ENCODE measurements at regions not wholly inside any gene's neighbourhood (a gene's known extent, or its start where the extent isn't known, plus 50 kb on each side); places are given as distances from the start of the nearest gene placed in this dataset.
A peak's percentile ranks its signal among the peaks of the same experiment; 100 is the strongest.
"Not testable (repeated sequence)": the region's sequence is repeated elsewhere in the genome, so short reads cannot be mapped to it uniquely, and the experiment has no call there.

- no peak for DNase-seq (ENCODE audit: low read depth)
These were observed 126.6 kb downstream of the AKAP11 start for GRCh38 chr13:42398533-42398932.

GRCh38 chr13:42400188-42400833 is 128.4 kb downstream of the AKAP11 start:
- DNase-seq (ENCODE audit: low read depth), result no peak

DNA sequence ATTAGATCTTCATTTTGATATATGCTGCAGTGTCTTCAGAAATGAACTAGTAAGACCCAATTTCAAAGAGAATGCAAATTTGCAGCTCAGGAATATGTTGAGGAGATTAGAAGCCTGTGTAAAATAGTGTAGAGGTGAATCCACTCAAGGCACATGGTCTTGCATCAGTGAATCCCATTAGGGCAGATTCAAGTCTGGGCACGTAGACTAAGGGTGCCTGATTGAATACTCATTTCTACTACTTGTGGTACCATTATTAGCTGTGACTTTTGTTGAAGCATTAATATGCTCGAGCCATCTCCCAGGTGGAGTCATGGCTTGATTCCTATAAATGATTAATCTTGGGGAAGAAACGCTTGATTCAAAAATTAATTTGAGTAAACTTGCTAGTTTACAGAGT is 129.4 kb downstream of the AKAP11 start:
- DNase-seq (ENCODE audit: low read depth), result no peak

- DNase-seq (ENCODE audit: low read depth), result no peak
These were observed 133.9 kb downstream of the AKAP11 start for GRCh38 chr13:42405665-42406390.

DNA sequence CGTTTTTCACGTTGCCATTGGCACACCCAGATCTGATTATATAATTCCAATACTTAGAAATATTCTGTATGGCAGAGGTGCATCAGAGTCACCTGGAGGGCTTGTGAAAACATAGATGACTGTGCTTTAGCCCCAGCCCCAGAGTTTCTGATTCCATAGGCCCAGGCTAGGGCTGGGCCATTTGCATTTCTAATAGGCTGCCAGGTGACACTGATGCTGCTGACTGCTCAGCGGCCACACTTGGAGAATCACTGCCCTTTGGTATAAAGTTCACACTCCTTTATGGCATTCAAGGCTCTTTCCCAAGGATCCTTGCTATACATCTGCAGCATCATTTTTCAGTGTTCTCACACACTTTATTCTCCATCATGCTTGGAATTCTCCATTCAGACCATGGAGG is 137.1 kb downstream of the AKAP11 start:
- DNase-seq (ENCODE audit: low read depth), result no peak

GRCh38 chr13:42409551-42409950 is 137.6 kb downstream of the AKAP11 start:
- DNase-seq (ENCODE audit: low read depth), result no peak

- DNase-seq (ENCODE audit: low read depth), result no peak
These were observed 141.0 kb downstream of the AKAP11 start for GRCh38 chr13:42412812-42413483.

GRCh38 chr13:42413484-42413815 is 141.5 kb downstream of the AKAP11 start:
- no peak for DNase-seq (ENCODE audit: low read depth)

DNA sequence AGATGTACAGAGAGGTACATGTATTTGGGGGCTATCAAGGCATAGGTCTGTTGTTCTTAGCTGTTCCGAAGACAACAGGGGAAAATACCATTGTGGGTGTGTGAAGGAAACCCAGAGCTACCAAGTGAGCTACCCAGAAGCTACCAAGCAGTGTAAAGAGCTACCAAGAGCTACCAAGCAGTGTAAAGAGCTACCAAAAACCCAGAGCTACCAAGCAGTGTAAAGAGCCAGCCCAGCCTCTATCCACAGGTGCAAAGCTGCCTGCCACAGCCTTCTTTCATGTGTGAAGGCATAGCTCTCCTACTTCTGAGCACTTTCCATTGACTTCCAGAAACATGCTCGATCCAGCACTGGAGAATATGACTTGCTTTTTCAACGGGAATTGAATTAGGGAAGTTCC is 145.7 kb downstream of the AKAP11 start:
- no peak for DNase-seq (ENCODE audit: low read depth)

DNA sequence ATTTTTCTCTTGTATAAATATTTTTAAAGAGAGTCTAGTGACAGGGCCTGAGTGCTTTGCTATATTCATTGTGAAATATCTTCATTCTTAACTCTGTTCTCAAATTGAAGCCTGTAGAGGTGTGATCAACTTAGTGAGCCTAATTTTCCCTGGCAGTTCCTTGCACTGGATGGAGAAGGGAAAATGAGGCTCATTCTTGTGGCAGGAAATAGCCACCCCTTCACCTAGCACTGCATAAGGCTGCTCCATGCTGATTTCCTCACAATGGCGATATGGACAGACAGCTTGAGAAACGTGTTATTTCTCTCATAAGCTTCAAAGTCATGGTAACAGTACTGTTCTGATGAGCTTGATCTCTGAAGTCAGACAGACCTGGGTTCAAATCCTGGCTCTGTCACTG is 146.2 kb downstream of the AKAP11 start:
- DNase-seq (ENCODE audit: low read depth), result no peak

DNA sequence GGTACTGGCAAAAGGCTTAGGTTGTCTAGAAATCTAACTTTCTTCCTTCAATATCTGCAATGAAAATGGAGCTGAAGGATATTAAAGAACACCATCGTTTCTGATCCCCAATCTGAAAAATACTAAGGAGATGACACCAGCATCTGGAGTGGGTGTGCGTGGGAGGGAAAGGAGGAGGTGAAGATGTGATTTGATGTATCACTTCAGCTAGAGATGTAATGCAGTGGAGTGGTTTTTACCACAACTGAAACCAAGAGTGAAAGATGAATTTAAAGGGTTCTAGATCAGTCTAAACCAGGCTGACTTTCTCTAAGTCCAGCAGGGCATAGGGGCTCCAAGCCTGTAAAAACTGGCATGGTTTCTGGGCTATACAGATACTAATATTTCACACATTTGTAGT is 148.4 kb downstream of the AKAP11 start:
- DNase-seq (ENCODE audit: low read depth), result peak; percentile 62

- DNase-seq (ENCODE audit: low read depth), result no peak
These were observed 150.7 kb downstream of the AKAP11 start for GRCh38 chr13:42422681-42423080.

- no peak for DNase-seq (ENCODE audit: low read depth)
These were observed 149.8 kb upstream of the TNFSF11 start for GRCh38 chr13:42424182-42424581.

- DNase-seq (ENCODE audit: low read depth), result no peak
These were observed 128.6 kb upstream of the TNFSF11 start for GRCh38 chr13:42445354-42445753.

GRCh38 chr13:42446597-42446996 is 127.4 kb upstream of the TNFSF11 start:
- DNase-seq (ENCODE audit: low read depth), result not testable (repeated sequence)

DNA sequence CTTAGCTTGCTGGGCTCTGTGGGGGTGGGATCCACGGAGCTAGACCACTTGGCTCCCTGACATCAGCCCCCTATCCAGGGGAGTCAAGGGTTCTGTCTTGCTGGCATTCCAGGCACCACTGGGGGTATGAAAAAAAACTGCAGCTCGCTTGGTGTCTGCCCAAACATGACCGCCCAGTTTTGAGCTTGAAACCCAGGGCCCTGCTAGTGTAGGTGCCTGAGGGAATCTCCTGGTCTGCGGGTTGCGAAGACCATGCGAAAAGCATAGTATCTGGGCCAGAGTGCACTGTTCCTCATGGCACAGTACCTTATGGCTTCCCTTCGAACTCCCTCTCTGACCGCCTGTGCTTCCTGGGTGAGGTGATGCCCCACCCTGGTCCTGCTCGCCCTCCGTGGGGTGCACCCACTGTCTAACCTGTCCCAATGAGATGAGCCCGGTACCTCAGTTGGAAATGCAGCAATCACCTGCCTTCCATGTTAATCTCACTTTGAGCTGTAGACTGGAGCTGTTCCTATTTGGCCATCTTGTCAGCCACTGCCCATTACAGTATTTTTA is 120.8 kb upstream of the TNFSF11 start:
- no peak for DNase-seq (ENCODE audit: low read depth)

- DNase-seq (ENCODE audit: low read depth), result no peak
These were observed 119.2 kb upstream of the TNFSF11 start for GRCh38 chr13:42454749-42455148.

GRCh38 chr13:42458193-42458592 is 115.8 kb upstream of the TNFSF11 start:
- no peak for DNase-seq (ENCODE audit: low read depth)

GRCh38 chr13:42466123-42466522 is 107.8 kb upstream of the TNFSF11 start:
- no peak for DNase-seq (ENCODE audit: low read depth)

DNA sequence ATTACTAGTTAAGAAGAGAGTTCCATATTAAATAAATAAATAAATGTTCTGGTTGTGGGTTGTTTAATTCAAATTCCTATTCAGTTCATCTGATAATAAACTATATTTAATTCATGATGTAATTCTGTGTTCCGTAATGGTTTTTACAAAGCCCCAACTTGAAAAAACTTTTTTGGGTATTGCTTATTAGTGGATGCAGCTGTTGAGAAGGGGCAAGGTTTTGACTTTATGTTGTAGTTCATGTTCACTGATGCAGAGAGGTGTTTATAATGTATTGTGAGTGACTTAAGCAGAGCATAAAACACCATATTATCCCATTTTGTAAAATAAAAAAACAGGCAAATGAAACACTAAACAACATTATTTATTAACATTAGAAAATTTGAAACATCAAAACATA is 107.3 kb upstream of the TNFSF11 start:
- no peak for DNase-seq (ENCODE audit: low read depth)

GRCh38 chr13:42474954-42475353 is 99.0 kb upstream of the TNFSF11 start:
- peak; percentile 20 for DNase-seq (ENCODE audit: low read depth)

GRCh38 chr13:42477596-42478190 is 96.3 kb upstream of the TNFSF11 start:
- no peak for DNase-seq (ENCODE audit: low read depth)

Data from stimulated activated CD4-positive, alpha-beta T cell treated with anti-CD3 and anti-CD28 coated beads, Interleukin-2, amount 100 ng/mL, for 4 hours (primary cell).